Kasumi-1 (cell line): ENCODE measurements at regions not wholly inside any gene's neighbourhood (a gene's known extent, or its start where the extent isn't known, plus 50 kb on each side); places are given as distances from the start of the nearest gene placed in this dataset.
"Not testable (repeated sequence)": the region's sequence is repeated elsewhere in the genome, so short reads cannot be mapped to it uniquely, and the experiment has no call there.

Experiments
- DNase-seq, 2 experiments: peaks; one replicate each; lab custom pipeline; 2025; lab: John Stamatoyannopoulos, UW

GRCh38 chr7:32681174-32681518, 185.9 kb downstream of the AVL9 start:
- no peak for DNase-seq

GRCh38 chr7:32680259-32681173, 185.2 kb downstream of the AVL9 start:
- no peak for DNase-seq

- no peak for DNase-seq
Measured at GRCh38 chr7:32679192-32679591, 183.9 kb downstream of the AVL9 start.

GRCh38 chr7:32677593-32677992, 182.3 kb downstream of the AVL9 start:
- no peak for DNase-seq

GRCh38 chr7:32676249-32676941, 181.1 kb downstream of the AVL9 start:
- no peak for DNase-seq

GRCh38 chr7:32673275-32673983, 178.1 kb downstream of the AVL9 start:
- no peak for DNase-seq

- DNase-seq: no peak
Measured at GRCh38 chr7:32670110-32671025, 175.1 kb downstream of the AVL9 start.

GRCh38 chr7:32669173-32669870, 174.0 kb downstream of the AVL9 start:
- DNase-seq: not testable (repeated sequence)

- DNase-seq: not testable (repeated sequence)
Measured at GRCh38 chr7:32668387-32669097, 173.3 kb downstream of the AVL9 start.

GRCh38 chr7:32667586-32667985, 172.3 kb downstream of the AVL9 start:
- DNase-seq: not testable (repeated sequence)

- DNase-seq: not testable (repeated sequence)
Measured at GRCh38 chr7:32663805-32664211, 168.5 kb downstream of the AVL9 start.

GRCh38 chr7:32662509-32662908, 167.2 kb downstream of the AVL9 start:
- peak; percentile 70 to 74 for DNase-seq

GRCh38 chr7:32661929-32662328, 166.6 kb downstream of the AVL9 start:
- no peak for DNase-seq

- DNase-seq: no peak
Measured at GRCh38 chr7:32661501-32661900, 166.2 kb downstream of the AVL9 start.

- DNase-seq: no peak
Measured at GRCh38 chr7:32660936-32661335, 165.6 kb downstream of the AVL9 start.

GRCh38 chr7:32659853-32660252, 164.6 kb downstream of the AVL9 start:
- no peak for DNase-seq

- no peak for DNase-seq
Measured at GRCh38 chr7:32658467-32658869, 163.2 kb downstream of the AVL9 start.

GRCh38 chr7:32658034-32658433, 162.7 kb downstream of the AVL9 start:
- no peak for DNase-seq

GRCh38 chr7:32654549-32654948, 159.3 kb downstream of the AVL9 start:
- not testable (repeated sequence) for DNase-seq

- DNase-seq: not testable (repeated sequence)
Measured at GRCh38 chr7:32650356-32650755, 155.1 kb downstream of the AVL9 start.
